ENCODE measurements at regions not wholly inside any gene's neighbourhood (a gene's known extent, or its start where the extent isn't known, plus 50 kb on each side); places are given as distances from the start of the nearest gene placed in this dataset.

GRCh38 chr11:8826901-8827560 lies 84.0 kb upstream of the AKIP1 start:
- Mint-ChIP-seq H3K4me3 (no peak overlapping the region), H3K27ac (no peak overlapping the region), H3K27me3 (no peaks in the 10 kb centered on the region), H3K4me1 (no peaks in the 10 kb centered on the region), H3K9me3 (no peaks in the 10 kb centered on the region), H3K36me3 (no peaks in the 10 kb centered on the region)
- ATAC-seq (ENCODE audit: low read depth in 2 of 2) (no peak), DNase-seq (no peak)

DNA sequence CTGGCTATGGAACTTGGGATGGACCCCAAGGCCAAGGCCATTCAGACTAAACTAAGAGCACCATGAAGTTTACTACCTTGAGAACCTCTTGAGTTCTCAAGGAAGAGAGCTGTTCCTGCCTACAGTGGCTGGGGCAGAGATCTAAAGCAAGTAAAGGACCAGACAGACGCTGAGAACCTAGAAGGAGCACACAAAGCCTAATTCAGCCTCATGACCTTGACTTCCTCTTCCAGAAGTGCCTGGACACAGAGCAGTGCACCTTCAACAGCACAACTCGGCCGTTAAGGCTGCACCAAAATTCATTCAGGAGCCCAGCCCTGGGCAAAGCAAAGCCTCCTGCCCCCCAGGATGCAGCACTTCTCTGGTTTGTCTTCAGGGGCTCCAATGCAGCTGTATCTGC lies 82.9 kb upstream of the AKIP1 start:
- no peak for ATAC-seq (ENCODE audit: low read depth in 2 of 2)
- Mint-ChIP-seq H3K9me3 (no peaks in the 10 kb centered on the region), H3K4me3 (no peak overlapping the region)

GRCh38 chr11:8828580-8829361 lies 82.2 kb upstream of the AKIP1 start:
- no peak overlapping the region for H3K27ac Mint-ChIP-seq
- H3K4me3 Mint-ChIP-seq: no peak overlapping the region
- ATAC-seq (ENCODE audit: low read depth in 2 of 2) (no peak), DNase-seq (no peak)
- H3K36me3 Mint-ChIP-seq: no peaks in the 10 kb centered on the region
- no peaks in the 10 kb centered on the region for H3K27me3 Mint-ChIP-seq
- H3K4me1 Mint-ChIP-seq: peaks cover 4 to 12% (median 6%) of the 10 kb centered on the region in 3 donors
- no peaks in the 10 kb centered on the region for H3K9me3 Mint-ChIP-seq

More for the DNA sequence above, 82.9 kb upstream of the AKIP1 start:
- no peak for DNase-seq
- H3K27me3 Mint-ChIP-seq: no peaks in the 10 kb centered on the region
- no peaks in the 10 kb centered on the region for H3K36me3 Mint-ChIP-seq
- H3K4me1 Mint-ChIP-seq: peaks cover 0 to 7% (median 6%) of the 10 kb centered on the region in 3 donors
- H3K27ac Mint-ChIP-seq: no peak overlapping the region

DNA sequence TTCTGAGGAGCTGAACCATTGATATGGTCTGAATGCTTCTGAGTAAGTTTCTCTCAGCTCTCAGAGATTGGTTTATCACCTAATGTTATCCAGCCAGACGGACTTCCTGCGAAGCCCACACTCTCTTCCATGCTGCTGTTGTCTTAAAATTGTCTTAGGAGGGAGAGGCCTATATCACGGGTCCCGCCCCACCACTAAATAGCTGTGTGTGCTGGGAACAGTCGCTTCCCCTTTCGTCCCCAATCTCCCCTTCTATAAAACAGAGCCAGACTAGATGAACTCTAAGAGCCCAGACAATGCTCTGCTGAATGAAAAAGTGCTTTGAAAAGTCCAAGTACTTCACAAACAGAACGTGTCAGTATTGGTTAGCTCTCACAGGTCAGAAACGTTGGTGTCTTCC lies 81.4 kb upstream of the AKIP1 start:
- no peak overlapping the region for H3K4me3 Mint-ChIP-seq
- no peaks in the 10 kb centered on the region for H3K9me3 Mint-ChIP-seq
- ATAC-seq (ENCODE audit: low read depth in 2 of 2) (no peak), DNase-seq (no peak)
- peaks cover 4 to 12% (median 6%) of the 10 kb centered on the region in 3 donors for H3K4me1 Mint-ChIP-seq
- no peaks in the 10 kb centered on the region for H3K36me3 Mint-ChIP-seq
- H3K27me3 Mint-ChIP-seq: no peaks in the 10 kb centered on the region
- H3K27ac Mint-ChIP-seq: no peak overlapping the region

- ATAC-seq (ENCODE audit: low read depth in 2 of 2) (no peak), DNase-seq (no peak)
- Mint-ChIP-seq H3K4me1 (peaks cover 4 to 12% (median 6%) of the 10 kb centered on the region in 3 donors), H3K36me3 (no peaks in the 10 kb centered on the region), H3K27me3 (peaks cover 0 to 5% (median 0%) of the 10 kb centered on the region in 3 donors), H3K4me3 (no peak overlapping the region), H3K9me3 (no peaks in the 10 kb centered on the region), H3K27ac (no peak overlapping the region)
These were observed 80.3 kb upstream of the AKIP1 start for GRCh38 chr11:8830641-8831040.

GRCh38 chr11:8831861-8832260 lies 79.1 kb upstream of the AKIP1 start:
- DNase-seq (no peak), ATAC-seq (ENCODE audit: low read depth in 2 of 2) (no peak)
- Mint-ChIP-seq H3K4me3 (peak overlapping the region in 1 of 8 donors; percentile 17), H3K36me3 (no peaks in the 10 kb centered on the region), H3K9me3 (no peaks in the 10 kb centered on the region), H3K27me3 (peaks cover 0 to 6% (median 0%) of the 10 kb centered on the region in 3 donors), H3K4me1 (peaks cover 4 to 12% (median 6%) of the 10 kb centered on the region in 3 donors), H3K27ac (peak overlapping the region in 1 of 6 donors; percentile 71)

DNA sequence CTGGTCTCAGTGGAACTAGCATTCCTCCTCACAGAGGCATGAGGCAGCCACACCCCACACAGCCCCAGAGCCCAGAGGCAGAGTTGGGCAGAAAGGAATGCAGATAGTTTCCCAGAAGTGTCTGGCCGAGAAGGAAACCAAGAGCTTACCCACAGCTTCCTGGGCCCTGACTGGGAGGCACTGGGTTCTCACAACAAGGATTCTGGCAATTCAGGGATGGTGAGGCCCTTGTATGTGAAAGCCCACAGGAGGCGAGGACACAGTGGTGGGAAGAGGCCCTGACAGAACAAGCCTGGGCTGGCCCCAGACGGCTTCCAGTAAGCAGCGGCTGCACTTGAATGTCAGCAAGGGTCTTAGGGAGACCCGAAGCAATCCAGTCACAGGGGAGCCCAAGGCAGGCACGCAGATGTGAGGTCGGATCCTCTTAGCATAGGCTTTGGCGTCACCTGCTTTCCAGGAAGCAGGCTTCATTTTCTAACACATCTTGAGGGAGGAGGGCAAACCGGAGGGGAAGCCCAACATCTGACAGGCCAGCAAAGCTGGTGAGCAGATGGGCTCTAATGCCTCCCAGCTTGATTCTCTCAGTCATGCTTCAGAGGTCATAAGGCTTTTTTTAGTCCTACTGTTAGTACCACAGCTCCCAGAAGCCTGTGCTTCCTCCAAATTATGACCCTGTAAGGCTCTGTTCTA lies 78.3 kb upstream of the AKIP1 start:
- DNase-seq (peak; percentile 30), ATAC-seq (ENCODE audit: low read depth in 2 of 2) (peak; percentile 94 to 95)
- H3K9me3 Mint-ChIP-seq: no peaks in the 10 kb centered on the region
- H3K27me3 Mint-ChIP-seq: peaks cover 0 to 6% (median 0%) of the 10 kb centered on the region in 3 donors
- peak overlapping the region in 4 of 6 donors; percentile 9 to 80 (median 57) for H3K27ac Mint-ChIP-seq
- no peaks in the 10 kb centered on the region for H3K36me3 Mint-ChIP-seq
- H3K4me3 Mint-ChIP-seq: peak overlapping the region in 5 of 8 donors; percentile 30 to 79 (median 67)
- H3K4me1 Mint-ChIP-seq: peaks cover 4 to 12% (median 6%) of the 10 kb centered on the region in 3 donors

GRCh38 chr11:8833568-8834315 lies 77.2 kb upstream of the AKIP1 start:
- DNase-seq (no peak), ATAC-seq (ENCODE audit: low read depth in 2 of 2) (no peak)
- Mint-ChIP-seq H3K27me3 (peaks cover 4 to 12% (median 9%) of the 10 kb centered on the region in 3 donors), H3K4me3 (no peak overlapping the region), H3K9me3 (no peaks in the 10 kb centered on the region), H3K27ac (no peak overlapping the region), H3K4me1 (peaks cover 4 to 12% (median 6%) of the 10 kb centered on the region in 3 donors), H3K36me3 (no peaks in the 10 kb centered on the region)

DNA sequence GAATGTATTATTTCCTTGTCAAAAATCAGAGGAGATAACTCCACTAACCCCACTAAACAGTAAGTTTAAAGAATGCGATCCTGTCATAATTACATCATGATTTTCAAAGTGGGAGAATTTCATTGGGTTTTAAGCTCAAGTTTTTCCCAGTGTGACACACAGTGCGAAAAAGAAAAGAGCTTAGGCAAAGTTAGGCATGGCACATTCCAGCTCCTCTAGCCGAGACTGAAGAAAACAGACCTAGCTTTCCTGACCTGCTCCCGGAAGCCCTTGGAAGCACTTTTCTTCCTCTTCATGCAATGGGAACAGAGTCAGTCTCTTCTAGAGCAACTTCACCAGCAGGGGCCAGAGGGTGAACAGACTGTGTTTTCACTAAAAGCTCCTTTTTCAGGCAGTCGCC lies 76.6 kb upstream of the AKIP1 start:
- ATAC-seq (ENCODE audit: low read depth in 2 of 2): no peak
- Mint-ChIP-seq H3K9me3 (no peaks in the 10 kb centered on the region), H3K36me3 (no peaks in the 10 kb centered on the region), H3K27me3 (peaks cover 4 to 12% (median 10%) of the 10 kb centered on the region in 3 donors), H3K4me1 (peaks cover 4 to 12% (median 6%) of the 10 kb centered on the region in 3 donors), H3K4me3 (no peak overlapping the region), H3K27ac (no peak overlapping the region)
- DNase-seq: no peak

GRCh38 chr11:8838248-8838647 lies 72.7 kb upstream of the AKIP1 start:
- ATAC-seq (ENCODE audit: low read depth in 2 of 2) (no peak), DNase-seq (no peak)
- H3K27ac Mint-ChIP-seq: peak overlapping the region in 1 of 6 donors; percentile 13
- H3K9me3 Mint-ChIP-seq: peaks cover 0 to 2% (median 0%) of the 10 kb centered on the region in 7 donors
- peaks cover 0 to 5% (median 3%) of the 10 kb centered on the region in 3 donors for H3K4me1 Mint-ChIP-seq
- H3K4me3 Mint-ChIP-seq: no peak overlapping the region
- peaks cover 10 to 18% (median 17%) of the 10 kb centered on the region in 3 donors for H3K27me3 Mint-ChIP-seq
- no peaks in the 10 kb centered on the region for H3K36me3 Mint-ChIP-seq

DNA sequence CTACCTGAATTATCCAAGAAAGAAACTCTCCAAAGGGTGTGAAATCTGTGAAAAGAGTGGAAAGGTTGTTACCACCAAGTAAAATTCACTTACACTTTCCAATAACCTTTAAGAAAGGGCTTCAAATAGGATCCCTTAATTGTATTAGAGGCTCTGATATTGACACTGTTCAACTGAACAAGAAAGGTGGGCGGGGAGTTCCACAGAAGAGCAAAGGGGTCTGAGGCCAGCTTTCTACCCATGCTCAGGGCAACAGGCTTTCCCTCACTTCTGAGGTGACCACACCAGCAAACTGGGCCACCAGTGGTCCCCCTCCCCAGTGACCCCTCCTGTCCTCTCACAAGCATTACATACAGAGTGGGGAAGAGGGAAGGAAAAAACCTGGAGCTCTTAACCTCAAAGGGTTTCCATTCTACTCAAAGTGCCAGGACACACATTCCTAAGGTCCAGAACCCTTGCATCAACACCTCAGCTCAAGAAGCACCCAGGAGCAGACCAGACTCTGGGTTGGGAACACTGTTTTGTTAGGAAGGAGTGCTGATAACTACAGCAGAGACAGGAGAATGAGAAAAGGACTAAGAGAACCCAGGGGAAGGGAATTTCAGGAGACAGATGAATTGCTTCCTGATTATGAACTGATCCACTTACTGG lies 71.6 kb upstream of the AKIP1 start:
- peaks cover 0 to 2% (median 0%) of the 10 kb centered on the region in 7 donors for H3K9me3 Mint-ChIP-seq
- H3K27me3 Mint-ChIP-seq: peaks cover 15 to 26% (median 24%) of the 10 kb centered on the region in 3 donors
- no peaks in the 10 kb centered on the region for H3K4me1 Mint-ChIP-seq
- no peak overlapping the region for H3K4me3 Mint-ChIP-seq
- no peaks in the 10 kb centered on the region for H3K36me3 Mint-ChIP-seq
- H3K27ac Mint-ChIP-seq: peak overlapping the region in 1 of 6 donors; percentile 38
- no peak for ATAC-seq (ENCODE audit: low read depth in 2 of 2)
- no peak for DNase-seq

DNA sequence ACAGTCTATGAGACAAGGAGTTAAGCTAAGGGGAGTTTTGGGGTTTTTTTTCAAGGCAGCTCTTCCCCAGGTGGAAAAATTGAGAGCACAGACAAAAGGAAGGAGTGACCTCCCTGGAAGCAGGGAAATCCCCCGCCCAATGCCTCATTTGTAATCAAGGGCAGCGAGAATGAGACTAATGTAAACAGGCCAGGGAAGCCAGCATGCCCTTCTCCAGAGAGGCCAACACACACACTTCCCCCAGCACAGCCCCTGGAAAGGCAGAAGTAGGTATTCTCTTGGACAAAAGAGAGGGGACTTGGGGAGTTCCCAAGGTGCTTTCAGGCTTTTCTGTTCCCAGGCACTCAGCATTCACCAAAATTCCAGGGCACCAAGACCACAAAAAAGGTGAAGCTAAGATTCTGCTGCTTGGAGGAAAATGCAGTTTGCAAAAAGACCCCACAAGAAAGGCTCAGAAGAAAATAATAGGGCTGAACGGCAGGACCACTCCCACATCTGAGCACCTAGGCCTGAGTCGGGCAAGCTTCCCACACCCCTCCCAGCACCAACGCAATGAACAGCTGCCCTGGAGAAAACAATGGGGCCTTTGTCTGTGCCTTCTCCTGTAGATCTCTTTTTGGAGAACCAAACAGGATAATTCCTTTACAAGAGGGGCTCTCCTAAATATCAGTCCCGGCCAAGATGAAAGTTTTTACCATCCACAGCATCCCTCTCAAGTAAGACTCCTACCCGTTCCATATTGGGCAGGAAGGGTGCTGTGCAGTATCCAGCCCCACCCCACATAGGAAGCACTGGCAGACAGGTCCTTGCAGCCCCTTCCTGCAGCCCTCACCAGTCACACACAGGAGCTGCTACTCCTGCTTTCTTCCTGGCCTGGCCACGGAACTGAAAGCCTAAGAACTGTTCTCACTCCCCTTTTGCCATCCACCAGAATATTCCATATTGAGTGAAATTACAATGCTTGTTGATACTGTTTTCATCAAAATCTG lies 70.7 kb upstream of the AKIP1 start:
- H3K9me3 Mint-ChIP-seq: peaks cover 0 to 2% (median 0%) of the 10 kb centered on the region in 7 donors
- DNase-seq (no peak), ATAC-seq (ENCODE audit: low read depth in 2 of 2) (no peak)
- no peaks in the 10 kb centered on the region for H3K4me1 Mint-ChIP-seq
- peaks cover 15 to 28% (median 23%) of the 10 kb centered on the region in 3 donors for H3K27me3 Mint-ChIP-seq
- H3K36me3 Mint-ChIP-seq: no peaks in the 10 kb centered on the region
- H3K27ac Mint-ChIP-seq: peak overlapping the region in 1 of 6 donors; percentile 38
- H3K4me3 Mint-ChIP-seq: no peak overlapping the region

Measured in naive B cell (primary cell).